ENCODE measurements at regions not wholly inside any gene's neighbourhood (a gene's known extent, or its start where the extent isn't known, plus 50 kb on each side); places are given as distances from the start of the nearest gene placed in this dataset.

DNA sequence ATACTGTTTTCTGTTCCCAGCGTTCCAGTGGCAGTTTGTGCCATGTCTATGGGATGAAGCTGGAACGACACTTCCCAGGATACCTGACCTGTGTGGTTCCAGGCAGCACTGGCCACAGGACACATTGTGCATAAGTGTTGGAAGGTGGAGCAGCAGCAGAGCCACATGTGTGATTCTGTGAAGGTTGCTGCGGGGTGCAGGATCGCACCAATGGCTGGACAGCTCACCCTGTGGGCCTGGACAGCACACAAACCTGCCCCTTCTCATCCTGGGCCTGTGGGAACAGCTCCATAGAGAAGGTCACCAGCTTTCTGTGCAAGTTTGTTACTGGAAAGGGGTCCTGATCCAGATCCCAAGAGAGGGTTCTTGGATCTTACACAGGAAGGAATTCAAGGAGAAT is 252.2 kb upstream of the RAB6C start:
- H3K4me3 ChIP-seq (ENCODE audit: low read length) = no peak overlapping the region
- H3K9me3 ChIP-seq (ENCODE audit: low read depth, low read length) = no peaks in the 10 kb centered on the region
- H3K27me3 ChIP-seq (ENCODE audit: insufficient read depth, low read length) = no peaks in the 10 kb centered on the region
- H3K4me1 ChIP-seq (ENCODE audit: insufficient read depth, low read length) = no peaks in the 10 kb centered on the region

DNA sequence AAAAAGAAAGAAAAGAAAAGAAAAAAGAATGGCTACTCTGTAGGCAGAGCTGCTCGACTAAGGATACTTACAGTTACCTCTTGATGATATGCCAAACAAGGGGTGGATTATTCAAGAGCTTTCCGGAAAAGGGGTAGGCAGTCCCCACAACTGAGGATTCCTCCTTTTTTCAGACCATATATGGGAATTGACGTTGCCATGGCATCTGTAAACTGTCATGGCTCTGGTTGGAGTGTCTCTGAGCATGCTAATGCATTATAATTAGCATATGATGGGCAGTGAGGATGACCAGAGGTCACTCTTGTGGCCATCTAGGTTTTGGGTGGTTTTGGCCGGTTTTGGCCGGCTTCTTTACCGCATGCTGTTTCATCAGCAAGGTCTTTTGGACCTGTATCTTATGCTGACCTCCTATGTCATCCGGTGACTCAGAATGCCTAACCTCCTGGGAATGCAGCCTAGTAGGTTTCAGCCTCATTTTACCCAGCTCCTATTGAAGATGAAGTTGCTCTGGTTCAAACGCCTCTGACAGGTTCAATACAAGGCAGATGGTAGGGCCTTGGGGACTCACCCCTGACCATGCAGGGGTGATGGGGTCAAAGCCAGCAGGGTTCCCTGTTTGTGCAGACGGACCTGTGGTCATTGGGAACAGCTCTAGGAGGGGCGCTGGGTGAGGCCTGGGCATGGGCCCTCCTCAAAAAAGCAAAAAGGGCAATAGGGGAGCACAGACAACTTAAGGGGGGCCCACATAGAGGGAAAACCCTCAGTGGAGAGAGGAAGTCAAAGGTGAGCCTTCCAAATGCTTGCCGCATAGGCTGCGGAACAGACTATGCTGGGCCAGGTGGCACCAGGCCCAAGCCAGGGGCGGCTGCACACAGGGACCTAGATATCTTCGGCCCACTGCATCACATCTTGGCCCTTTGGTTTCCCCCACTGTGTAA is 251.2 kb upstream of the RAB6C start:
- Histone ChIP-seq H3K4me1 (ENCODE audit: insufficient read depth, low read length) (no peaks in the 10 kb centered on the region), H3K27me3 (ENCODE audit: insufficient read depth, low read length) (no peaks in the 10 kb centered on the region), H3K9me3 (ENCODE audit: low read depth, low read length) (no peaks in the 10 kb centered on the region), H3K4me3 (ENCODE audit: low read length) (no peak overlapping the region)

DNA sequence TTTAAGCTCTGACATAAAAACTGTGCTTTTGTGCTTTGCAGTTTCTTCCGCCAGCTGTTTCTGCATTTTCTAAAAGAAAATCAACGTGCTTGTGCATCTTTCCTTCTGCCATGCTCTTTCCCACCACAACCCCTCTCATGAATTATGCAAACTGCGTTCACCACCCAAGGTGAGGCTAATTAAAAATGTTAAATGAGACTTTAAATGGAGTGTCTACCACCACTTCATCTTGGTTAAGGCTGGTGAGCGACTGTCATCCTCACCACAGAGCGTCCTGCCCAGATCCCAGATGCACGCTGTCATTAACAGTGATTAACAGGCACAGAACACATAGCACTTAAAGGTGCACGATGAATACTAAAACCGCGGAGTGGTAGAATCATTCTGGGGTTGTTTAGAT is 250.5 kb upstream of the RAB6C start:
- Histone ChIP-seq H3K4me3 (ENCODE audit: low read length) (no peak overlapping the region), H3K9me3 (ENCODE audit: low read depth, low read length) (no peaks in the 10 kb centered on the region), H3K4me1 (ENCODE audit: insufficient read depth, low read length) (no peaks in the 10 kb centered on the region), H3K27me3 (ENCODE audit: insufficient read depth, low read length) (no peaks in the 10 kb centered on the region)

DNA sequence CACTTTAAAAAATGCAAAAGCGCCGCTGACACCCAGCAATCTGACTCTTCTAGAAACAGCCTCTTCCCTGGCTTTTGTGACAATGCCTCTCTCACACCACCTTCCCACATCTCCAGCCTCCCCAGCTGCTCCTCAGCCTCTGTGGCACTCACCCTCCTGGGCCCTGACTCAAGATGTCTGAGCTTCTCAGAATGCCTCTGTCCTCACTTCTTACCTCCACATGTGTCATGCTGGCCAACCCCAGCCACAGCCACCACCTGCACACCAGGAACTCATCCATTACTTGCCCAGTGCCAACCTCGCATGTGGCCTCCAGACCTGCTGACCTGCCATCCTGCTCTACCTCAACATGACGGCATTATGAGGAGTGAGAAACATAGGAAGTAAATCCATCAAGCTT is 249.8 kb upstream of the RAB6C start:
- Histone ChIP-seq H3K9me3 (ENCODE audit: low read depth, low read length) (no peaks in the 10 kb centered on the region), H3K4me3 (ENCODE audit: low read length) (no peak overlapping the region)

DNA sequence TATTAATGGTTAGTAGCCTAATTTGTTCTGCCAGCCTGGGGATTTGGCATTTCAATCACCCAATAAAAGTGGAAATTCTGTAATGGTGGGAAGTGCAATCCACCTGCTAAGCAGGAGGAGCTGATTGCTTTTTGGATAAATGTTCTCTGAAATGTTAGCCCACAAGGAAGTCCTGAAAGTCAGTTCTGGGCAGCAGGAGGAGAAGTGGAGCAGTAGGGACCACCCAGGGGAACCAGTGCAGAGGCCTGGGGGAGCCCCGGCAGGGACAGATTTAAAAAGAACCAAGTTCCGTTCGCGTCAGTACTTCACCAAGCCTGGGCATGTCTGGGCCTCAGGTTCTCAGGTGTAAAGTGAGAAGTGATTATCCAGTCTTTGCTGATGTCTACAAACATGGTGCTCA is 248.5 kb upstream of the RAB6C start:
- no peaks in the 10 kb centered on the region for H3K9me3 ChIP-seq (ENCODE audit: low read depth, low read length)
- no peak overlapping the region for H3K4me3 ChIP-seq (ENCODE audit: low read length)
- no peaks in the 10 kb centered on the region for H3K4me1 ChIP-seq (ENCODE audit: insufficient read depth, low read length)
- no peaks in the 10 kb centered on the region for H3K27me3 ChIP-seq (ENCODE audit: insufficient read depth, low read length)

More for the DNA sequence above, 249.8 kb upstream of the RAB6C start:
- no peaks in the 10 kb centered on the region for H3K27me3 ChIP-seq (ENCODE audit: insufficient read depth, low read length)
- no peaks in the 10 kb centered on the region for H3K4me1 ChIP-seq (ENCODE audit: insufficient read depth, low read length)

DNA sequence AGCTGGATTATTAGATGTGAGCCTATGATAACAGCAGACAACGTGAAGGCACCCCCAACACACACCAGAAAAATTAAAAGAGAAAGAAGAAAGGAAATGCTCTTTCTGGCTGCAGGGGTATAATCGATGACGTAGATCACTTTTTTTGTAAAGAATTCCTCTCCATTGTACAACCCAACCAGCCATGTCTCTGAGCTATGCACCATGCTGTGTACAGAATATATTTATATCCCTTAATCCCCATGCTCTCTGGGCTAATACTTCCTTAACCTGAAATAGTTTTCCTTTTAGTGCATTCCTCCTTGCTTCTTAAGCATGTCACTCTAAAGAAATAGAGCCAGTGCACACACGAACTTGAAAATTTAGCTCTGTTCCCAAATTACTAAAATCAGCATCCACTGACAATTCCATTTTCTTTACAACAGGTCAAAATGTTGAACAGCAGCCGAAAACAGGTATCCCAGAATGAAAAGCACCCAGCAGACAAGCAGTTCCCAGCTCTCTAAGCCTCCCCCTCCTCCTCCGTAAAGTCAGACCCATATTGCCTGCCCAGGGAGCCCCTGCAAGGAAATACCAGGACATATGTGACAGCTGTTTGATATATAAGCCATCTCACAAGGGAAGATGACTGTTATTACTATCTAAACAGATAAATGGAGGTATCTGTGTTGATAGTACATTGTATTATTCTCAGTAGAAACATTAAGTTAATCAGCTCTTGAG is 247.4 kb upstream of the RAB6C start:
- no peaks in the 10 kb centered on the region for H3K9me3 ChIP-seq (ENCODE audit: low read depth, low read length)
- H3K4me1 ChIP-seq (ENCODE audit: insufficient read depth, low read length) = no peaks in the 10 kb centered on the region
- H3K4me3 ChIP-seq (ENCODE audit: low read length) = no peak overlapping the region
- H3K27me3 ChIP-seq (ENCODE audit: insufficient read depth, low read length) = no peaks in the 10 kb centered on the region

DNA sequence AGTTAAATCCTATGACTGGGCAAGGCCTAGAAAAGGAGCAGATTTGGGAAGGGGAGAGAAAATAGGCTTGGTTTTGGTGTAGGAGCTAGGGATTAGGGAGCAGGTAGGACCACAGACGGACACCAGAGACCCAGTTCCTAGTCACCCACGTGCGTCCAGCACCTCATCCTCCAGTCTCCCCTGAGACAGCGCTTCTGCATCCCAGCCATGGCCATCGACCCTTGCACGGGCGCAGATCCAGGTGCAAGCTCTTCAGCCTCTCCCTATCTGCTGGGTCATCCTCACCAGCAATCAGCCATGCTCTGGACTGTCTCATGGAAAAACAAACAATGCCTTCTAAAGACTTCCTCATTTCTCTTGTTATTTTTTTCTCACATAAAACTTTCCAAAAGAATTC is 246.8 kb upstream of the RAB6C start:
- Histone ChIP-seq H3K4me1 (ENCODE audit: insufficient read depth, low read length) (no peaks in the 10 kb centered on the region), H3K9me3 (ENCODE audit: low read depth, low read length) (no peaks in the 10 kb centered on the region), H3K4me3 (ENCODE audit: low read length) (no peak overlapping the region), H3K27me3 (ENCODE audit: insufficient read depth, low read length) (no peaks in the 10 kb centered on the region)

DNA sequence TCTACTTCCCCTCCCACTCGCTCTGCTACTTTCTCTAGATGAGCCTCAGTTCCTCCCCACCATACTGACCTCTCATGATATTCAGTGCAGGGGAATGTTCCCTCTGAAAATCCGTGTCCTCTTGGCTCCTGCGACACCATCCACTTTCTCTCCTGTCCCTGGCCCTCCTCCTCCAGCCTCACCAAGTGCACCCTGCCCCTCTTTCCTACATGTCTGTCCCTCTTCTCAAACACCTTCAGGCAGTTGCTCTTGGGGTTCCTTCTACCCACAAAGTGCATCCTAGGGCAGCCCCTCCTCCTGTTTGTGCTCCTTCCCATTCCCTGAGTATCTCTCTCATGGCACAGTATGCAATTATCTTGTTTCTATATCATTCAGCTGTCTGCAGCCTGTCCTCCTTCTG is 246.4 kb upstream of the RAB6C start:
- H3K27me3 ChIP-seq (ENCODE audit: insufficient read depth, low read length) = no peaks in the 10 kb centered on the region
- H3K4me1 ChIP-seq (ENCODE audit: insufficient read depth, low read length) = no peaks in the 10 kb centered on the region
- no peak overlapping the region for H3K4me3 ChIP-seq (ENCODE audit: low read length)
- H3K9me3 ChIP-seq (ENCODE audit: low read depth, low read length) = no peaks in the 10 kb centered on the region

DNA sequence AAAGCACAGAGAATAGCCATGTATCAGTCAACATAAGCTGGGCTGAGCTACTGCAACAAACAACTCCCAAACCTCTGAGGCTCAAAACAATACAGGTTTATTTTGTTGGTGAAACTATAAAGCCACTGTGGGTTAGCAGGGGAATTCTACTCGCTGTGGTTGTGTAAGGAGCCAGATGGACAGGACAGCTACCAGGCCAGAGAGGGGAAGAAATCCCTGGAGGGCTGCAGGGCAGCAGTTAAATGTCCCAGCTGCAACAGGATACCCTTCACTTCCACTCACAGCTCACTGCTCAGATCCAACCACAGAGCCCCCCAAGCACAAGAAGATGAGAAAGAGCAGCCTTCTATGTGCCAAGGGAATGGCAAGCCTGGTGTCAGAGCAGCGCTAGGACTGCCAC is 245.9 kb upstream of the RAB6C start:
- H3K4me1 ChIP-seq (ENCODE audit: insufficient read depth, low read length) = no peaks in the 10 kb centered on the region
- no peaks in the 10 kb centered on the region for H3K27me3 ChIP-seq (ENCODE audit: insufficient read depth, low read length)
- no peak overlapping the region for H3K4me3 ChIP-seq (ENCODE audit: low read length)
- H3K9me3 ChIP-seq (ENCODE audit: low read depth, low read length) = no peaks in the 10 kb centered on the region

DNA sequence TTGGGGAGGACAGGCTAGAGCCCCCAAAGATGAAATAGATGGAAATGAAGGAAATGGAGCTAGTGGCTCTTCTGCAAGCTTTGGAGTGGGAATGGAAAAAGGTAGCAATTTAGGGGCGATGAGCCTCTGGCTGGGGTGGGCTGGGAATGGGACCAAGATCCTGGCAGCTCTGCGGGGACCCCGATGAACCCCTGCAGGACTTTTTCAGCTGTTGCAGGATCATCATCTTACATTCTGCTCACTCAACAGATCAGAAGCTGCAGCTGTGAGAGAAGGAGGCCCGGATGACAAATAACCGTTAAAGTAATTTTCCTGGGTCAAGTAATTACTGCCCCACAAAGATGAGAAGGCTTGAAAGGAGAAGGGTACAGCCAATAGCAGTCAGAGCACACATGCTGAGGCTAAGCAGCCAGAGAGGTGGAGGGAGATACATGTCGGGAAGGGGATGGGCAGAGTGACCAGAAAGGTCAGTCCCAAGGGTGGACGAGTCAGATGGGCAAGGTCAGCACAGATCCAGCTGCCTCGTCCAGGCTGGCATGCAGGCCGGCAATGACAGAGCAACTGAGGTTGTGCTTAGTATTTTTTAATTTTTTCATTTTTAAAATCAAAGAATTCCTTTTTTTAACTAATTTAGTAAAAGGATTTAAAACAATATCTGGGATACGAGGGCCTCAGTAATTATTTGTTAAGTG is 245.0 kb upstream of the RAB6C start:
- Histone ChIP-seq H3K4me1 (ENCODE audit: insufficient read depth, low read length) (no peaks in the 10 kb centered on the region), H3K27me3 (ENCODE audit: insufficient read depth, low read length) (no peaks in the 10 kb centered on the region), H3K9me3 (ENCODE audit: low read depth, low read length) (no peaks in the 10 kb centered on the region), H3K4me3 (ENCODE audit: low read length) (no peak overlapping the region)

DNA sequence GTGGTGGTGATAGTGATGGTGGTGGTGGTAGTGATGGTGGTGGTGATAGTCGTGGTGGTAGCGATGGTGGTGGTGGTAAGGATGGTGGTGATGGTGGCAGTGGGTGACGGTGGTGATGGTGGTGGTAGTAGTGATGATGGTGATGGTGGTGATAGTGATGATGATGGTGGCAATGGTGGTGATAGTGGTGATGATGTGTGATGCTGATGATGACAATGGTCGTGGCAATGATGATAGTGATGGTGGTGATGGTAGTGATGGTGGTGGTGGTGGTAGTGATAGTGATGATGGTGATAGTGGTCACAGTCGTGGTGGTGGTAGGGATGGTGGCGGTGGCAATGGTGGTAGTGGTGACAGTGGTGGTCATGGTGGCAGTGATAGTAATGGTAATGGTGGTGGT is 243.9 kb upstream of the RAB6C start:
- no peak overlapping the region for H3K4me3 ChIP-seq (ENCODE audit: low read length)
- no peaks in the 10 kb centered on the region for H3K27me3 ChIP-seq (ENCODE audit: insufficient read depth, low read length)

DNA sequence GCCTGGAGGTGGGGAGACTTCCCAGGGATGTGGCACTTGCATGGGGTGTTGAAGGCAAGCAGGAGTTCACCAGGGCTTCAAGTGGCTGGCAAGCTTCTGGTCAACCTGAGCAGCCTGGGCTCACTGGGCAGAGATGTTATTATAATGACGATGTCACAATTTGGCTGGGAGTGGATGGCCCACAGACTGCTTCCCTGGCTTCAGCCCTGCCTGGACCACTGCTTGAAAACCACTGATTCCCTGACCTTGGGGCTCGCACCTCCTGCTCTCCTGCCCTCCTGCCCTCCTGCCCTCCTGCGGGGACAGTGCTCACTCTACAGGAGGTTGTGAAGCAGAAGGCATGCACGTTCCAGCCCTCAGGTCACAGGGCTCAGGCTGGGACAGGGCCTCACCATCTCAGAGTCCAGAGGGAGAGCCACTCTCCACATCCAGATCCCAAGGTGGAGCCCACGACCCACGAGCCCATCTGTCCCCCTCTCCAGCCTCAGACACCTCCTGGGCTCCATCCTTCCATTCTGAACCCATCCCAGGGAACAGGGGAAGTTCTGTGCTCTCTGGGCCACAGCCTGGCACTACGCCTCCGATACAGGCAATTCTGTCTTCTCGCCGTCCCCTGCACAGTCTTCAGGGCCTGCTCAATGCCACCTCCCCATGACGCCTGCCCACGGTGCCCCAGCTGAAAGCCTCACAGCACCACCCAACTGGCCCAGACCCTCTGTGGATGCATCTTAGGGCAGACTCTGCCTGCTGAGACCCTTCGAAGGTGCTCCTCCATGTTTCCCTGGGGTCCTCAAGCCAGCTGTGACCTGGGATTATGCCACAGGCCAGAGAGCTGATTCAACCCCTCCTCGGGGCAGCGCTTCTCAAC is 241.6 kb upstream of the RAB6C start:
- no peaks in the 10 kb centered on the region for H3K9me3 ChIP-seq (ENCODE audit: low read depth, low read length)
- H3K27me3 ChIP-seq (ENCODE audit: insufficient read depth, low read length) = no peaks in the 10 kb centered on the region
- no peaks in the 10 kb centered on the region for H3K4me1 ChIP-seq (ENCODE audit: insufficient read depth, low read length)
- no peak overlapping the region for H3K4me3 ChIP-seq (ENCODE audit: low read length)

More for the DNA sequence above, 243.9 kb upstream of the RAB6C start:
- Histone ChIP-seq H3K9me3 (ENCODE audit: low read depth, low read length) (no peaks in the 10 kb centered on the region), H3K4me1 (ENCODE audit: insufficient read depth, low read length) (no peaks in the 10 kb centered on the region)

DNA sequence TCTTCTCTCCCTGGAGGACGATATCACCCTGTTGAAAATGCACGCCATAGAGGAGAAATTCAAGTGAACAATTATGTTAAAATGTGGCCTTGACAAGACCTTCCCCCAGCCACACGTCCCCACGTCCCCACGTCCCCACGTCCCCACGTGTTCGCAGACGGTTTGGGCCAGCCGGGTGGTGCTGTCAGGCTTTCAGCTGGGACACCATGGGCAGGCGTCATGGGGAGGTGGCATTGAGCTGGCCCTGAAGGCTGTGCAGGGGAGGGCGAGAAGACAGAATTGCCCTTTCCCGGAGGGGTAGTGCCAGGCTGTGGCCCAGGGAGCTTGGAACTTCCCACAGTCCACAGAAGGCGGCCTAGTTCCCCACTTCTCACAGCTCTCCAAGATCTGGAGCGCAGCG is 240.7 kb upstream of the RAB6C start:
- Histone ChIP-seq H3K27me3 (ENCODE audit: insufficient read depth, low read length) (no peaks in the 10 kb centered on the region), H3K9me3 (ENCODE audit: low read depth, low read length) (no peaks in the 10 kb centered on the region), H3K4me1 (ENCODE audit: insufficient read depth, low read length) (no peaks in the 10 kb centered on the region), H3K4me3 (ENCODE audit: low read length) (no peak overlapping the region)

DNA sequence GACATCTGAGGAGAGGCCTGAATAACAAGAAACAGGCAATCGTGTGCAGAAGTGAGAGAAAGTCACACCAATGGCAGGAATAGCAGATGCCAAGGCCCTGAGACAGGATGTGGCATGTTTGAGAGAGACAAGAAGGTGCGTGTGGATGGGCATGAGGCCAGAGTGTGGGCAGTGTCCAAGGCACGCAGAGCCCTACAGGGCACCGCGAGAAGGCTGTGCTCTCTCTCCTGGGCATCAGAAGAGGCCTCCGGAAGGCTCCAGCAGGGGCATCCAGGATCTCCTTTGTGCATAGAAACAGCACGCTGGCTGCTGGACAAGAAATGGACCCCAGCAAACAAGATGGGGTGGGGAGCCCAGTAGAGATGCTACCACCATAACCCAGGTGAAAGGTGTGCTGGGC is 239.0 kb upstream of the RAB6C start:
- no peaks in the 10 kb centered on the region for H3K9me3 ChIP-seq (ENCODE audit: low read depth, low read length)
- no peak overlapping the region for H3K4me3 ChIP-seq (ENCODE audit: low read length)
- no peaks in the 10 kb centered on the region for H3K4me1 ChIP-seq (ENCODE audit: insufficient read depth, low read length)

More for the DNA sequence above, 239.0 kb upstream of the RAB6C start:
- H3K27me3 ChIP-seq (ENCODE audit: insufficient read depth, low read length) = no peaks in the 10 kb centered on the region

Measured in mononuclear cell (primary cell).